CD4-positive, alpha-beta T cell treated with Interleukin-4 for 1 hour (primary cell): ENCODE measurements at regions not wholly inside any gene's neighbourhood (a gene's known extent, or its start where the extent isn't known, plus 50 kb on each side); places are given as distances from the start of the nearest gene placed in this dataset.

Source experiments
- DNase-seq, 2 donors: peaks; one replicate each; pipeline ENCODE4 v3.0.0-alpha.2; 2020 to 2022

GRCh38 chr9:89655990-89656657 is 51.3 kb downstream of the GADD45G start:
- DNase-seq, result no peak

- DNase-seq, result no peak
These were observed 52.5 kb downstream of the GADD45G start for GRCh38 chr9:89657295-89657694.

- DNase-seq, result no peak
These were observed 53.0 kb downstream of the GADD45G start for GRCh38 chr9:89657765-89658164.

- no peak for DNase-seq
These were observed 53.6 kb downstream of the GADD45G start for GRCh38 chr9:89658401-89658800.

GRCh38 chr9:89658931-89659330 is 54.1 kb downstream of the GADD45G start:
- no peak for DNase-seq

- no peak for DNase-seq
These were observed 54.7 kb downstream of the GADD45G start for GRCh38 chr9:89659473-89659872.

GRCh38 chr9:89659891-89660685 is 55.3 kb downstream of the GADD45G start:
- peak in 1 of 2 donors; percentile 15 for DNase-seq

- no peak for DNase-seq
These were observed 56.7 kb downstream of the GADD45G start for GRCh38 chr9:89661391-89661949.

GRCh38 chr9:89661956-89662717 is 57.3 kb downstream of the GADD45G start:
- peak; percentile 6 to 66 for DNase-seq

- DNase-seq, result no peak
These were observed 58.2 kb downstream of the GADD45G start for GRCh38 chr9:89662718-89663613.

- DNase-seq, result no peak
These were observed 58.8 kb downstream of the GADD45G start for GRCh38 chr9:89663614-89663970.

GRCh38 chr9:89664010-89664409 is 59.2 kb downstream of the GADD45G start:
- no peak for DNase-seq

GRCh38 chr9:89664896-89665329 is 60.1 kb downstream of the GADD45G start:
- no peak for DNase-seq

- DNase-seq, result no peak
These were observed 61.6 kb downstream of the GADD45G start for GRCh38 chr9:89666364-89666763.

GRCh38 chr9:89666950-89667349 is 62.1 kb downstream of the GADD45G start:
- DNase-seq, result no peak

- DNase-seq, result no peak
These were observed 62.9 kb downstream of the GADD45G start for GRCh38 chr9:89667726-89668125.

GRCh38 chr9:89668216-89668865 is 63.5 kb downstream of the GADD45G start:
- DNase-seq, result no peak

GRCh38 chr9:89668866-89669246 is 64.0 kb downstream of the GADD45G start:
- DNase-seq, result no peak

GRCh38 chr9:89669361-89669842 is 64.6 kb downstream of the GADD45G start:
- no peak for DNase-seq

GRCh38 chr9:89670114-89670513 is 65.3 kb downstream of the GADD45G start:
- no peak for DNase-seq

- no peak for DNase-seq
These were observed 66.1 kb downstream of the GADD45G start for GRCh38 chr9:89670801-89671434.
